Endodermal cell (in vitro differentiated cells): ENCODE measurements at regions not wholly inside any gene's neighbourhood (a gene's known extent, or its start where the extent isn't known, plus 50 kb on each side); places are given as distances from the start of the nearest gene placed in this dataset.

Source experiments
- DNase-seq: peaks from one replicate; pipeline ENCODE4 v3.0.0-alpha.2; 2017
- H3K27ac ChIP-seq: 2 replicates; pipeline ENCODE4 v1.5.1; 2013; ENCODE audit warnings: mild to moderate bottlenecking, low read depth, low read length, moderate library complexity
- H3K27me3 ChIP-seq: 2 replicates; pipeline ENCODE4 v1.6.1; 2013; ENCODE audit warnings: mild to moderate bottlenecking, low read length, moderate library complexity; ENCODE audit not compliant: insufficient read depth, control insufficient read depth, poor library complexity, severe bottlenecking
- H3K36me3 ChIP-seq: 2 replicates; pipeline ENCODE4 v1.7.0; 2013; ENCODE audit warnings: mild to moderate bottlenecking, low read length, moderate library complexity; ENCODE audit not compliant: control insufficient read depth, insufficient read depth
- H3K4me1 ChIP-seq: one replicate; pipeline ENCODE4 v1.7.0; 2013; ENCODE audit warnings: low read length; ENCODE audit not compliant: control insufficient read depth, insufficient read depth
- H3K4me3 ChIP-seq: 2 replicates; pipeline ENCODE4 v1.5.1; 2013; ENCODE audit warnings: mild to moderate bottlenecking, low read length, moderate library complexity
- H3K9ac ChIP-seq: 2 replicates; pipeline ENCODE4 v1.6.1; 2013; ENCODE audit warnings: mild to moderate bottlenecking, low read length, moderate library complexity; ENCODE audit not compliant: poor library complexity, severe bottlenecking; ENCODE audit errors: extremely low read depth
- H3K9me3 ChIP-seq: 2 replicates; pipeline ENCODE4 v1.6.1; 2013; ENCODE audit warnings: mild to moderate bottlenecking, low read length, moderate library complexity; ENCODE audit not compliant: control insufficient read depth
- H3K27ac Mint-ChIP-seq: 2 replicates; pipeline ENCODE4 v1.8.0; 2020; ENCODE audit warnings: mixed read lengths
- H3K27me3 Mint-ChIP-seq: 2 replicates; pipeline ENCODE4 v1.8.0; 2021; ENCODE audit warnings: mild to moderate bottlenecking, mixed read lengths; ENCODE audit not compliant: insufficient read depth
- H3K36me3 Mint-ChIP-seq: 2 replicates; pipeline ENCODE4 v1.8.0; 2020; ENCODE audit warnings: low read depth, mixed read lengths
- H3K4me1 Mint-ChIP-seq: 2 replicates; pipeline ENCODE4 v1.8.0; 2020; ENCODE audit warnings: mixed read lengths
- H3K4me3 Mint-ChIP-seq: 2 replicates; pipeline ENCODE4 v1.8.0; 2020; ENCODE audit warnings: mild to moderate bottlenecking, moderate library complexity, mixed read lengths
- H3K9me3 Mint-ChIP-seq: 2 replicates; pipeline ENCODE4 v1.8.0; 2020; ENCODE audit warnings: mild to moderate bottlenecking, mixed read lengths
- WGBS, 2 experiments: methylation state at CpG; one replicate each; pipeline versions ENCODE4 v1.1.5 to v1.1.7; 2013; ENCODE audit warnings: missing lambda C conversion rate in 2 of 2, mixed read lengths in 1 of 2; ENCODE audit not compliant: insufficient coverage in 1 of 2, insufficient read length in 1 of 2; 5-methylcytosine and 5-hydroxymethylcytosine counted together
- TF ChIP-seq, protein P1 (sequence below): fragments of 200-600 bp; sonication (generic); conservative IDR thresholded peaks from 2 replicates; pipeline ENCODE4 v1.5.0; 2021; ENCODE audit warnings: antibody characterized with exemption, mild to moderate bottlenecking

DNA sequence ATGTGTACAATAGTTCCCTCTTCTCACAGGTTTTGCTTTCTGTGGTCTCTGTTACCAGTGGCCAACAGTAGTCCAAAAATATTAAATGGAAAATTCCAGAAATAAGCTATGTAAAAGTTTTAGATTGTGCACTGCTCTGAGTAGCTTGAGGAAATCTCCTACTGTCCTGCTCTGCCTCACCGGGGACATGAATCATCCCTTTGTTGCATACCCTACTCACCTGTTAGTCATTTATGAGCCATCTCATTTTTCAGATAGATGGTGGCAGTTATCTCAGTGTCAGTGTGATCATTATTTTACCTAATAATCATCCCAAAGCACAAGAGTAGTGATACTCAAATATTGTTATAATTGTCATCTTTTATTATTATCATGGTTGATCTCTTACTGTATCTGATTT lies 688.1 kb downstream of the PLA2G4A start:
- Mint-ChIP-seq H3K27me3 (no peaks in the 10 kb centered on the region), H3K27ac (no peak overlapping the region), H3K4me3 (no peak overlapping the region), H3K36me3 (no peaks in the 10 kb centered on the region), H3K9me3 (no peaks in the 10 kb centered on the region), H3K4me1 (no peaks in the 10 kb centered on the region)
- DNase-seq: no peak
- Histone ChIP-seq H3K4me1 (no peaks in the 10 kb centered on the region), H3K9ac (no peak overlapping the region), H3K36me3 (no peaks in the 10 kb centered on the region), H3K4me3 (no peak overlapping the region), H3K9me3 (no peaks in the 10 kb centered on the region), H3K27me3 (no peaks in the 10 kb centered on the region), H3K27ac (no peak overlapping the region)
- TF ChIP-seq, protein P1, sequence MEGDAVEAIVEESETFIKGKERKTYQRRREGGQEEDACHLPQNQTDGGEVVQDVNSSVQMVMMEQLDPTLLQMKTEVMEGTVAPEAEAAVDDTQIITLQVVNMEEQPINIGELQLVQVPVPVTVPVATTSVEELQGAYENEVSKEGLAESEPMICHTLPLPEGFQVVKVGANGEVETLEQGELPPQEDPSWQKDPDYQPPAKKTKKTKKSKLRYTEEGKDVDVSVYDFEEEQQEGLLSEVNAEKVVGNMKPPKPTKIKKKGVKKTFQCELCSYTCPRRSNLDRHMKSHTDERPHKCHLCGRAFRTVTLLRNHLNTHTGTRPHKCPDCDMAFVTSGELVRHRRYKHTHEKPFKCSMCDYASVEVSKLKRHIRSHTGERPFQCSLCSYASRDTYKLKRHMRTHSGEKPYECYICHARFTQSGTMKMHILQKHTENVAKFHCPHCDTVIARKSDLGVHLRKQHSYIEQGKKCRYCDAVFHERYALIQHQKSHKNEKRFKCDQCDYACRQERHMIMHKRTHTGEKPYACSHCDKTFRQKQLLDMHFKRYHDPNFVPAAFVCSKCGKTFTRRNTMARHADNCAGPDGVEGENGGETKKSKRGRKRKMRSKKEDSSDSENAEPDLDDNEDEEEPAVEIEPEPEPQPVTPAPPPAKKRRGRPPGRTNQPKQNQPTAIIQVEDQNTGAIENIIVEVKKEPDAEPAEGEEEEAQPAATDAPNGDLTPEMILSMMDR: no peak
- whole genome bisulfite sequencing, 2 experiments: 92% methylated on average over 1 of the region's 1 CpG; no CpG with 5 or more reads in 1 of the 2 experiments

DNA sequence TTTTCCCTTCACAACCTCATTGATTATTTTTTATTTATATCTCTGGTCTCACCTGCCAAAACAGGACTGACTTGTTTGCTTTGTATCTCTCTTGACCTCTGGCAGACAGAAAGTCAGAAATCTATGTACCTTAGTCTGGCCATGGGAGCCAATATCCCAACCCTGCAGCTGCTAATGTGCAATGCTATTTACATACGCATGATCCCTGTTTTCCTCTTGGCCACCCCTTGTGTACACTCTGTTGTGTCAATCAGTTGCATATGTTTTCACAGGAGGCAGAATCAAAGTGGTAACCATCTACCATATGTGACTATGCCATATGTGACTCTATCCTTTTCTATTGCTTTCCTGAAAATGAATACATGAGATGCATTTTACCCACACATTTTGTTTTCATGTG lies 688.8 kb downstream of the PLA2G4A start:
- Histone ChIP-seq H3K27me3 (no peaks in the 10 kb centered on the region), H3K9ac (no peak overlapping the region), H3K4me3 (no peak overlapping the region), H3K27ac (no peak overlapping the region), H3K4me1 (no peaks in the 10 kb centered on the region), H3K36me3 (no peaks in the 10 kb centered on the region), H3K9me3 (no peaks in the 10 kb centered on the region)
- H3K36me3 Mint-ChIP-seq: no peaks in the 10 kb centered on the region
- WGBS, 2 experiments: 80 to 95% methylated on average over 1 of the region's 1 CpG
- H3K27ac Mint-ChIP-seq: no peak overlapping the region
- no peaks in the 10 kb centered on the region for H3K4me1 Mint-ChIP-seq
- H3K4me3 Mint-ChIP-seq: no peak overlapping the region
- no peaks in the 10 kb centered on the region for H3K27me3 Mint-ChIP-seq
- no peaks in the 10 kb centered on the region for H3K9me3 Mint-ChIP-seq
- no peak for DNase-seq
- TF ChIP-seq, protein P1: no peak

DNA sequence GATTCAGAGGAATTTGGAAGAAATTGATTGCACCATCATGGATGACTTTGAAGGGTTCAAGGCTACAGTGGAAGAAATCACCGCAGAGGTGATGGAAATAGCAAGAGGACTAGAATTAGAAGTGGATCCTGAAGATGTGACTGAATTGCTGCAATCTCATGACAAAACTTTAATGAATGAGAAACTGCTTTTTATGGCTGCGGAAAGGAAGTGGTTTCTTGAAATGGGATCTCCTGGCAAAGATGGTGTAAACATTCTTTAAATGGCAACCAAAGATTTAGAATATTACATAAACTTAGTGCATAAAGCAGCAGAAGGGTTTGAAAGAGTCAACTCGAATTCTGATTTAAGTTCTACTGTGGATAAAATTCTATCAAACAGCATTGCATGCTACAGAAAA lies 698.6 kb downstream of the PLA2G4A start:
- no peaks in the 10 kb centered on the region for H3K4me1 Mint-ChIP-seq

More for the DNA sequence above, 698.6 kb downstream of the PLA2G4A start:
- no peak overlapping the region for H3K4me3 Mint-ChIP-seq
- no peaks in the 10 kb centered on the region for H3K27me3 ChIP-seq
- 92 to 96% methylated on average over 2 to 3 of the region's 3 CpGs for WGBS, 2 experiments
- H3K27ac Mint-ChIP-seq: no peak overlapping the region
- H3K4me1 ChIP-seq: no peaks in the 10 kb centered on the region
- no peaks in the 10 kb centered on the region for H3K9me3 Mint-ChIP-seq
- H3K9me3 ChIP-seq: no peaks in the 10 kb centered on the region
- H3K27me3 Mint-ChIP-seq: no peaks in the 10 kb centered on the region
- H3K27ac ChIP-seq: no peak overlapping the region
- H3K9ac ChIP-seq: no peak overlapping the region
- H3K4me3 ChIP-seq: no peak overlapping the region
- H3K36me3 ChIP-seq: no peaks in the 10 kb centered on the region
- no peaks in the 10 kb centered on the region for H3K36me3 Mint-ChIP-seq
- TF ChIP-seq, protein P1: no peak
- DNase-seq: no peak
